ENCODE measurements at regions not wholly inside any gene's neighbourhood (a gene's known extent, or its start where the extent isn't known, plus 50 kb on each side); places are given as distances from the start of the nearest gene placed in this dataset.

GRCh38 chr3:153328690-153329089 lies 166.7 kb downstream of the RAP2B start:
- Mint-ChIP-seq H3K27me3 (ENCODE audit: unreplicated experiment) (no peaks in the 10 kb centered on the region), H3K4me1 (ENCODE audit: unreplicated experiment) (peaks cover 11% of the 10 kb centered on the region), H3K27ac (ENCODE audit: unreplicated experiment) (no peak overlapping the region)

GRCh38 chr3:153330901-153331300 lies 168.9 kb downstream of the RAP2B start:
- no peaks in the 10 kb centered on the region for H3K27me3 Mint-ChIP-seq (ENCODE audit: unreplicated experiment)
- H3K36me3 Mint-ChIP-seq (ENCODE audit: unreplicated experiment), result no peaks in the 10 kb centered on the region
- TF ChIP-seq CTCF (IDR thresholded peaks at IDR 0.05), result no peak
- peaks cover 4% of the 10 kb centered on the region for H3K9me3 Mint-ChIP-seq (ENCODE audit: unreplicated experiment)
- DNase-seq (ENCODE audit: extremely low spot score, unreplicated experiment), result no peak
- peaks cover 11% of the 10 kb centered on the region for H3K4me1 Mint-ChIP-seq (ENCODE audit: unreplicated experiment)
- H3K27ac Mint-ChIP-seq (ENCODE audit: unreplicated experiment), result no peak overlapping the region
- no peak overlapping the region for H3K4me3 Mint-ChIP-seq (ENCODE audit: unreplicated experiment)

More at GRCh38 chr3:153328690-153329089, 166.7 kb downstream of the RAP2B start:
- H3K4me3 Mint-ChIP-seq (ENCODE audit: unreplicated experiment), result no peak overlapping the region
- TF ChIP-seq CTCF (IDR thresholded peaks at IDR 0.05), result no peak
- peaks cover 4% of the 10 kb centered on the region for H3K9me3 Mint-ChIP-seq (ENCODE audit: unreplicated experiment)
- no peaks in the 10 kb centered on the region for H3K36me3 Mint-ChIP-seq (ENCODE audit: unreplicated experiment)
- DNase-seq (ENCODE audit: extremely low spot score, unreplicated experiment), result no peak

DNA sequence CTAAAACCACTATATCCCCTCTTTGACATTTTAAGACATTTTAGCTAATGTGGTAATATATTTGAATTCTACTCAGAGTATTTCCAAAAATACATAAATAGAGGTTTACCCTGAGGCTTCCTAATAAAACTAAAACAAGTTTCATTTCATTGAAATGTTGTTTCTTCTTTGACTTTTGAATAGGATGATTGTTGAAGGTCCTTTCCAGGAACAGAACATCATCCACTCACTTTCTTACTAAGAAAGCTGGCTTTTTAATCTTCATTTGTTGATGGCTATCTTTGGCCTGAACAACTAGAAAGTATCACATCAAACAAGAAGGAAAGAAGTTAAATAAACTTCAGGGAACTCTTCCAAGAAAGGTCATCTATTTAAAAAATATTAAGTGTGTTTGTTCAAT lies 169.7 kb downstream of the RAP2B start:
- no peaks in the 10 kb centered on the region for H3K27me3 Mint-ChIP-seq (ENCODE audit: unreplicated experiment)
- H3K4me3 Mint-ChIP-seq (ENCODE audit: unreplicated experiment), result no peak overlapping the region
- H3K27ac Mint-ChIP-seq (ENCODE audit: unreplicated experiment), result no peak overlapping the region
- TF ChIP-seq CTCF (IDR thresholded peaks at IDR 0.05), result no peak
- no peak for DNase-seq (ENCODE audit: extremely low spot score, unreplicated experiment)
- no peaks in the 10 kb centered on the region for H3K9me3 Mint-ChIP-seq (ENCODE audit: unreplicated experiment)
- peaks cover 11% of the 10 kb centered on the region for H3K4me1 Mint-ChIP-seq (ENCODE audit: unreplicated experiment)
- H3K36me3 Mint-ChIP-seq (ENCODE audit: unreplicated experiment), result no peaks in the 10 kb centered on the region

DNA sequence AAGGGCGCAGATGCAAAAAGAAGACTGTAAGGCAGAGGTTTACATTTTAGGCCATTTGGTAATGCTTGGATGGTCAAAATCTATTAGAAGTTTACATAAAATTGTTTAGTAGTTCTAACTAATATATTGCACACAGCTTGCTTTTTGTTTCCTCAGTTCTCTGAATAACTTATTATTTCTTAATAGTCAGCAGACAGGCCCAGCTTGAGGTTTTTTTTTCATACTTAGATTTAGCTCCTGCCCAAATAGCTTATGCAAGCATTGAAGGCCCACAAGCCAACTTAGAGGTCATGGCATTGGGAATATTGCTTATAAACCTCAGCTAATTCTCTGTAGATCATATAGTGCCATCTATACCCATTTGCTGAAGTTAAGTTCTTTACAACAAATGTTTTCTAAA lies 172.5 kb downstream of the RAP2B start:
- Mint-ChIP-seq H3K27ac (ENCODE audit: unreplicated experiment) (no peak overlapping the region), H3K4me1 (ENCODE audit: unreplicated experiment) (peaks cover 18% of the 10 kb centered on the region)

GRCh38 chr3:153337369-153337768 lies 175.3 kb downstream of the RAP2B start:
- Mint-ChIP-seq H3K27ac (ENCODE audit: unreplicated experiment) (no peak overlapping the region), H3K4me1 (ENCODE audit: unreplicated experiment) (peaks cover 13% of the 10 kb centered on the region), H3K9me3 (ENCODE audit: unreplicated experiment) (peaks cover 13% of the 10 kb centered on the region), H3K27me3 (ENCODE audit: unreplicated experiment) (no peaks in the 10 kb centered on the region), H3K4me3 (ENCODE audit: unreplicated experiment) (no peak overlapping the region), H3K36me3 (ENCODE audit: unreplicated experiment) (no peaks in the 10 kb centered on the region)
- no peak for DNase-seq (ENCODE audit: extremely low spot score, unreplicated experiment)
- no peak for TF ChIP-seq CTCF (IDR thresholded peaks at IDR 0.05)

More for the DNA sequence above, 172.5 kb downstream of the RAP2B start:
- Mint-ChIP-seq H3K27me3 (ENCODE audit: unreplicated experiment) (no peaks in the 10 kb centered on the region), H3K36me3 (ENCODE audit: unreplicated experiment) (no peaks in the 10 kb centered on the region), H3K9me3 (ENCODE audit: unreplicated experiment) (no peaks in the 10 kb centered on the region), H3K4me3 (ENCODE audit: unreplicated experiment) (no peak overlapping the region)
- no peak for TF ChIP-seq CTCF (IDR thresholded peaks at IDR 0.05)
- no peak for DNase-seq (ENCODE audit: extremely low spot score, unreplicated experiment)
